Retinal pigment epithelial cell (primary cell): ENCODE measurements at regions not wholly inside any gene's neighbourhood (a gene's known extent, or its start where the extent isn't known, plus 50 kb on each side); places are given as distances from the start of the nearest gene placed in this dataset.

Experiments
- DNase-seq: peaks from one replicate; pipeline ENCODE4 v3.0.0-alpha.2; 2010; ENCODE audit warnings: low read depth
- H3K4me3 ChIP-seq: 2 replicates; pipeline ENCODE4 v1.5.1; 2011; ENCODE audit warnings: mild to moderate bottlenecking, low read length, control low read depth, moderate library complexity
- TF ChIP-seq, protein P1 (sequence below): conservative IDR thresholded peaks from 2 replicates; pipeline ENCODE4 v1.5.1; 2011; ENCODE audit warnings: low read depth, low read length, control low read depth, inconsistent platforms

DNA sequence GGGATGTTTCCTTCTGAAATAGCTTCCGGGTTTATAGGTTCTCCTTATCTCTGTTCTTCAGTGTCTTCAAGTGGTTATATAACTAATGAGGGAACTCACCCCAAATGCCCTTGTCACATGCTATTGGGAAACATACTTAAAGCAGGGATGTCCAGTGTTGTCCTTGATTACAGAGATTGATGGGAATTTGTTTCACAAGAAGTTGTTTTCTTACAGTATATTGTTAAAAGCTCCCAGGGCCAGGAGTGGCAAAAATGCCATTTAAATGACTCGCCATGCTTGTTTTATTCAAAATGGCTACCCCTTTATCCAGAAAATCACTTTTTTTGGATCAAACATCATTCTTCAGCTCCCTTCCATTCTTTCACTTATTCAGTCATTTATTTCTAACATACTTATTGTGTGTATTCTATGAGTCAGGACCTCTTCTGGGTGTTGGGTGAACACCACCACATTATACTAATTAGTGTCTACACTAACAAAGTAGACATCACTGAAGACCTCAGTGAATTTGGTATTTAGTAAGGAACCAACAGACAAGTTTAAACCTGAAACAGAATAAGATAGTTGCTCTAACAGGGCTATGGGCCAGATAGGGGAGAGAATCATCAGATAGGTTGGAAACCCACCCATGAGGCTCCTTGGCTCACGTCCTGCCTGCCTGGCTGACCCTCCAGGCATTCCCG is 791.1 kb downstream of the MAFB start:
- no peak overlapping the region for H3K4me3 ChIP-seq
- TF ChIP-seq, protein P1, sequence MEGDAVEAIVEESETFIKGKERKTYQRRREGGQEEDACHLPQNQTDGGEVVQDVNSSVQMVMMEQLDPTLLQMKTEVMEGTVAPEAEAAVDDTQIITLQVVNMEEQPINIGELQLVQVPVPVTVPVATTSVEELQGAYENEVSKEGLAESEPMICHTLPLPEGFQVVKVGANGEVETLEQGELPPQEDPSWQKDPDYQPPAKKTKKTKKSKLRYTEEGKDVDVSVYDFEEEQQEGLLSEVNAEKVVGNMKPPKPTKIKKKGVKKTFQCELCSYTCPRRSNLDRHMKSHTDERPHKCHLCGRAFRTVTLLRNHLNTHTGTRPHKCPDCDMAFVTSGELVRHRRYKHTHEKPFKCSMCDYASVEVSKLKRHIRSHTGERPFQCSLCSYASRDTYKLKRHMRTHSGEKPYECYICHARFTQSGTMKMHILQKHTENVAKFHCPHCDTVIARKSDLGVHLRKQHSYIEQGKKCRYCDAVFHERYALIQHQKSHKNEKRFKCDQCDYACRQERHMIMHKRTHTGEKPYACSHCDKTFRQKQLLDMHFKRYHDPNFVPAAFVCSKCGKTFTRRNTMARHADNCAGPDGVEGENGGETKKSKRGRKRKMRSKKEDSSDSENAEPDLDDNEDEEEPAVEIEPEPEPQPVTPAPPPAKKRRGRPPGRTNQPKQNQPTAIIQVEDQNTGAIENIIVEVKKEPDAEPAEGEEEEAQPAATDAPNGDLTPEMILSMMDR, result no peak
- no peak for DNase-seq

DNA sequence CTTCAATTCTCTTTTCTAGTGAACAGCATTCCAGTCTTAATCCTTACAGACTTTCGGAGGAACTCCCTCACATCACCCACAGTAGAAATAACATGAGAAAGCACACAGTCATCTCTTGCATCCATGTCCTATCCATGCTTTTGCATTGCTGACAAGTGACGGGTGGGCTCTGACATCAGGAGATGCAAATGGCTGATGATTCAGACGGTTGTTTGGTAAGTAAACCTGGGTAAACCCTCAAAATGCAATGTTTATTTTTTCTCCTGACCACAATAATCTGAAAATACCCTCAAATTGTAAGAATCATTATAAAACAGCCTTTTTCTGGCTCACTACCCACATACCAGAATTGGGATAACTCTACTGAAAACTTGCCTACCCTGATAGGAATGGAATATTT is 792.0 kb downstream of the MAFB start:
- TF ChIP-seq, protein P1, result no peak
- DNase-seq, result no peak
- H3K4me3 ChIP-seq, result no peak overlapping the region

DNA sequence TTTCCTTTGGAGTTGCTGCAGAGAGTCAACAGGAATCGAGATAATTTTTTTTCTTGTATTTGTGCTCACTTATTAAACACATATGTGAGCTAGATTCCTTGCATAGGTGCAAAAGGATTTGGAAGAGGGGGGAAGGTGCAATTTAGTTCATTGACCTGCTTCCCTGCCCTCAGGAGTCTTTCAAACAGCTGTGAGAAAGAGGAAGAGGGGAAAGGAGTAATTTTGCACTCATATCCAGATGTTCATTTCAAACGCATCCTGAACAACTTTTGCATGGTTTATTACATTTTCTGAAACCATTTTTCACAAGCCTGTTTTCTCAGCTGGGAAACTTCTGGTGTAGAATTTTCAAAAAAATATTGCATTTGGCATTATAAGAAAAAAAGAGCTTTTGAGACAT is 795.0 kb downstream of the MAFB start:
- DNase-seq, result no peak
- TF ChIP-seq, protein P1, result no peak
- H3K4me3 ChIP-seq, result no peak overlapping the region

DNA sequence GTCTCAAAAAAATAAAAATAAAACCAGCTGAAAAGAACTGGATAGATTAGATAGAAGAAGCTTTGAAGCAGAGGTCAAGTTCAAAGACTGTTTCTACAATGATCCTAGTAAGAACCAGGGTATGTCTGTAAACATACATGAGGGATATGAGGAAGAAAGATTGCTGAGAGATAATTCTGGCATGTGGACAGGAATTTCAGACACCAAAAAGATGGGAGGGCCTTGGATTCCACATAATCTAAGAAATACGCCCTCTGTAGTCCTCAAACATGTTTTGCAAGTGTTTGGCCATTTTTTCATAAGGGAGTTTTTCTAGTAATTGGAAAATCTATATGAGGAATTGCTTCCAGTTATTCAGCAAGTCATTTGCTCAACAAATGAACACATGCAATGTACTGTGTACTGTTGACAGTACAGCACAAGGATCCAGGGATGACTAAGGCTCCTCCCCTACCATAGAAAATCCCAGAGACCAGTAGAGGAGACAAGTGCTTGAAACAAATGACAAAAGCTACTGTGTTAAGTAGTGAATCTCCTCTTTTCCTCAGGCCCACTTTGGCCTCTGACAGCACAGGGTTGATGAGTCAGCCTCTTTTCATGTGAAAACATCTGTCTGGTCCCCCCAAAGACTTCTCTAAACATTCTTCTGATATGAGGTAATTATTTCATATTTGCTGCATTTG is 795.9 kb downstream of the MAFB start:
- no peak for DNase-seq
- H3K4me3 ChIP-seq, result no peak overlapping the region

DNA sequence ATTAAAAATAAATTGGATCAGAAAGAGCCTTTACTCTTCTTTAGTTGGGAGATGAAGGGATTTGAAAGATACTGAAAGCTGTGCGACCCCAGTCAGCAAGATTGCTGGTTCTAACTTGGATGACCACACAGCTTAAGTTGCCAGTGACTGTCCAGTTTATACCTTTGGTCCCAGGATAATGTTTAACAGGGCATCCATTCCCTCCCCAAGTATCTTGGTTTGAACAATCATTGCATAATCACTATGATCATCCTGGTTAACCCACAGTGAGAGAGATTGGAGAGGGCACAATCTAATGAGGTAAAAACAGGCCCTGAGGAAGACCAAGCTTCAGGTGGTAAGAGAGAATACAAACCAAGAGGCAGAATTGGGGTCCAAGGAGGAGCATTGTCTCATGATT is 798.3 kb downstream of the MAFB start:
- DNase-seq, result no peak
- no peak overlapping the region for H3K4me3 ChIP-seq
- TF ChIP-seq, protein P1, result no peak

More for the DNA sequence above, 795.9 kb downstream of the MAFB start:
- TF ChIP-seq, protein P1, result no peak

DNA sequence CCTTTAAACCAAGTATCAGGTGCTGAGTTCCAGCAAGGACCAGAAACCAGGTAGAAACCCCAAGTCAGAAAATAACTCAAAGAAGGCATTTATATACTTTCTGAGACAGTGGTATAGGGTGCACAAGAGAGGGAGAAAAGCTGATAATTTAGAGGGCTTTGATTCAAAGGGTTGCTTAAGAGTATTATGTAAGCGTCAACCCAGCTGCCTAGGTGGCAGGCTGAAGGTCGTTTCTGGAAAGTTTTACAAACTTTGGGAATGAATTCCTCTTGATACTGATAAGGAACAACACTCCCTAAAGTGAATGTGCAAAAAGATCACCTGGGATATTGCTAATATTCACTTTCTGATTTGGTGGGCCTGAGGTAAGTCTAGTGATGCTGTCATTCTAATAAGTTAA is 800.7 kb downstream of the MAFB start:
- no peak for DNase-seq
- H3K4me3 ChIP-seq, result no peak overlapping the region
- TF ChIP-seq, protein P1, result no peak

DNA sequence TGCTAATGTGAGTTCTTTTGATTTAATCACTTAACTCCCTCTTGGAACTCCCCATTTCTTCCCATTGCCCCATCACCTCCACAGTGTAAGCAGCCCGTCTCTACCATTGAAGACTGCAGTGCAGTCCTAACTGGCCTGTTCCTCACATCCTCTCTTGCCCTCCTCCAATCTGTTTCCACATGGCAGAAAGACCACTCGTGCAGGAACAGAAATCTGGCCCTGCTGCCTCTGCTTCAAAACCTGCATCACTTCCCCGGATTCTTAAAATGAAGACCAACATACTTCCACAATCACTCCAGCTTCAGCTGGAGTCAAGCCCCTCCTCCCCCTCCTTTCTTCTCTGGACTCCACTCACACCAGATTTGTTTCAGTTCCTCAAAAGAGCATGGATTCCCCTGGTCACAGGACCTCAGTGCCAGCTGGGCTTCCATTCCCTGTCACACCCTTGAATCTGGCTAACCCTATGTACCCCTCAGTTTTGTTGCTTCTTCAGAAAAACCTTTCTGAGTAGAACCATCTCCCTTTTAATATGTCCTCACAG is 802.3 kb downstream of the MAFB start:
- TF ChIP-seq, protein P1, result no peak
- DNase-seq, result no peak
- no peak overlapping the region for H3K4me3 ChIP-seq
